HG03575 (cell line): ENCODE measurements at regions not wholly inside any gene's neighbourhood (a gene's known extent, or its start where the extent isn't known, plus 50 kb on each side); places are given as distances from the start of the nearest gene placed in this dataset.

Source experiments
- ATAC-seq: cut with Tn5 transposase; IDR thresholded peaks from one replicate; pipeline ENCODE4 v1.9.1; 2021; ENCODE audit not compliant: unreplicated experiment, insufficient number of reproducible peaks, low FRiP score; ENCODE audit errors: extremely low read depth

DNA sequence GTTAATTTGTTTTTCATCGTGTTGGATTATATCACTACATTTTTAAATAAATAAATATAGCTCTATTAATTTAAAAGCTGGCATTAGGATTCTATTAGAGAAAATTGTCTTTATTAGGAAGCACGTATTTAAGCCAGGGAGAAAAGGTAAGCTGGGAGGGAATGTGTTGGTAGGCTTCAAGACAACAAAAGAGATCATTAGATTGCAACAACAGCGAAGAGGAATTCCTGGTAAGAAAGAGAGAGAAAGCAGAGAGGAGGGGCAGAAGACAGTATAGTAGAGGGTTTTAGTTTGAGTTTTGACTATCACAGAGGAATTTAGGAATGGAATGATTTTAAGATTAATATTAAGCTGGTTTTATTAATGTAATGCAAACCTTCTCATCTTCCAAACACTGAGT, 613.6 kb upstream of the USP15 start:
- ATAC-seq: no peak

DNA sequence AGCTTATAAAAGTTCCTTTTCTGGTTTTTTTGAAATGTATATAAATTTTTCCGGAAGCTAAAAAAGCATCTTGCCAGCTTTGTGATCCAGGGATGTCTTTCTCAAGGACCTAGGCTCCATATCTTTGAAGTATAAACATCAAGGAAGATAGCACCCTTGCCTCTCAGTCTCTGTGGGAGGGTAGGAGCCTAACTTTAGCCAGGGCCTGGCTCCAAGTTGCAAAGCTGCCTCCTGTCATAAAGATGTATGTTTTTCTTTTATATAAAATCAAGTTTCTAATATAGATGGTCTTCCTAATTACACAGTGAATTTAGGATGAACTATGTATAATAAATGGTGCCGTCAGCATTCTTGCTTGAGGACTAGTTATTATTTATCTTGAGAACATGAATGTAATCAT, 612.6 kb upstream of the USP15 start:
- ATAC-seq: no peak

DNA sequence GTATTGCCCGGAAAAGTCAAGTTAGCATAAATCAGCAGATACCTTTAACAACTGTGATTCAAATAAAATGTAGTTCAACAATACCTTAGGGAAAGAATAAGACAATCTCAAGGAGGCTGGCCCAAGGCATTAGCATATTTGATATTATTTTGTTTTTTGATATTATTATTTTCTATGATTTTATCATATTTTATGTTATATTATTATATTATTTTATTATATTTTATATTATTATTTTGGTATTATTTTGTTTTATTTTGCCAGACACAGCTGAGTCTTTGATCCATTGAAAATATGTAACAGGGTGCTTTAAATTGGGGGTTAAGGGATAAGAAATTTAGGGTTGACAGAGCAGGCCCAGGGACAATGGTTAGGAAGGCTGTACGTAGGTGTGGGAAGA, 607.9 kb upstream of the USP15 start:
- no peak for ATAC-seq

DNA sequence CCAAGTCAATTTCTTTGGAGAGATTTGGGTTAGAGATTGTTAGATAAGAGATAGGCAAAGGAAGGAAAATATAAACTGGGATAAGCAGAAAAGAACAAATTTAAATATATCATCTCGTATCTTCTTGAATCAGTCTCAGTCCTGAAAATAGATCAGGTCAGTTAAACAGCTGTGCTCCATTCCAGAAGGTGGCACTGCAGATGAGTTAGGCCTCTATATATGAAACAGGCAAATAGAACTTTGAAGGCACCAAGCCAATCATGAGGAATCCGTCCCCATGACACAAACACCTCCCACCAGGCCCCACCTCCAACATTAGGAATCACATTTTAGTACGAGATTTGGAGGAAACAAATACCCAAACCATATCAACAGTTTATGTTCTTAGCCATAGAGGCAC, 605.5 kb upstream of the USP15 start:
- no peak for ATAC-seq

DNA sequence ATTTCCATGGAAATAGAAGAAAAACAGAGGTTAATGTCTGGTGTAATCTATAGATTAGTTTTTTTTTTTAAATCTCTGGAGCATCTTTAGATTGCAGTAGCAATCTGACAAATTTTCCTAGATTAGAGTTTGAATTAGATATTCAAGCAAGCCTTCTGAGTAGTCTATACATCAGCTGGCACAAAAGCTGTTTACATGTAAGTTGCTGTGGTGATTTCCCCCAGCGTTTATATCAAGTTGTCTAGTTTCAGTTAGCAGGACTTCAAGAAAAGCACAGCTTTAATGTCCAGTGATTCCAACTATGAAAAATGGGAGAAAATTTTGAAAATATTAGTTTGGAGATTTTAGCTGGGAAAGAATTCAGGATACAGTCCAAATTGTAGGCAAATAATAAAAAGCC, 605.0 kb upstream of the USP15 start:
- ATAC-seq: no peak

DNA sequence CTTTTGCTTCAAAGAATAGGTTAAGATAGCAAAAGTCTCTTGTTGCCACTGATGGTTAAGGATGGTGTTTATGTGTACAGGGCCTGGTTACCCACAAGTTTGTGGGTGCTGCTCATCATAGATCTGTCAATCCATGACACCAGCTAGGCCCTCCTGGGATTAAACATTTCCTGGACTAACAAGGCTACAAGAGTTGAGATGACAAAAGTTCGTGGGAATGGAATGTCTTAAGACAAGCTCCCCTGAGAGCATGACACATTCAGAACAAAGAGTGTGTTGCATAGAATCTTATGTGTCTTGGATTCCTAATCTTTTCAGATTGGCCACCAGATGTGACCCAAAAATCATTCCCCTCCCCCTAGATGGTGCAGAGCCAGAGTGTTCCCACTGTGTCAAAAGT, 592.5 kb upstream of the USP15 start:
- no peak for ATAC-seq

DNA sequence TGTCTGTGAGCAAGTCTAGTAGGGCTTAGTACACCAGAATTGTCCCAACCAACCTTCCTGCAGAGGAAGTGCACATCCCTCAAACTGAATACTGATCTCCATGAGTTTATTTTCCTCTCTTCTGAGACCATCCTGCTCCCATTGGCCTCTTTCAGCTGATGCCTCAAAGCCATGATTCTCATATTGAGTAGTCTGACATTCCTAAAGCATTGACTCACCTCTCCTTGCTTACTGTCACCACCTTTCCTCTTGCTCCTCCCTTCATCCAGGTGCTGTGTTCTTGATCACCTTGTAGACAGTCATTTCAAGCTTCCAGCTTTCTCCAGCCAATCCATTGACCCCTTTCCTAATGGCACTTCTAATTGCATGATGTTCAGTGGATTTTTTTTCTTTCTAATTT, 583.7 kb upstream of the USP15 start:
- ATAC-seq: no peak

DNA sequence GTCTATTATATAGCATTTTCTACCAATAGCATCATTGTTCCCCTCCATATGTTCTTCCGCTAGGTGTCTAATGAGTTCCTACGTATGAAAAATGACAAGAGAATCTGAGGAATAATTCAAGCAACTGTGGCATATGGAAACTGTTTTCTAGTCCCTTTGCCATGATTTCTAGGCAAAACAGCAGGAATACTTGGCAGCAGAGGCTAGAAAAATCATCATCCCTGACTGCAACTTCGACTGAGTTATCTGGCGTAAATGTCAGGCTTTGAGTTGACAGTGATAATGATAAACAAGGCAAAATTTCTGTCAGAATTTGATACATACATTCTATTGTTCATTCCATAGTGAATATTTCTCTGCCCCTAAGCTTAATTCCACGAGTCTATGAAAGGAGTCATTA, 572.8 kb upstream of the USP15 start:
- ATAC-seq: no peak

DNA sequence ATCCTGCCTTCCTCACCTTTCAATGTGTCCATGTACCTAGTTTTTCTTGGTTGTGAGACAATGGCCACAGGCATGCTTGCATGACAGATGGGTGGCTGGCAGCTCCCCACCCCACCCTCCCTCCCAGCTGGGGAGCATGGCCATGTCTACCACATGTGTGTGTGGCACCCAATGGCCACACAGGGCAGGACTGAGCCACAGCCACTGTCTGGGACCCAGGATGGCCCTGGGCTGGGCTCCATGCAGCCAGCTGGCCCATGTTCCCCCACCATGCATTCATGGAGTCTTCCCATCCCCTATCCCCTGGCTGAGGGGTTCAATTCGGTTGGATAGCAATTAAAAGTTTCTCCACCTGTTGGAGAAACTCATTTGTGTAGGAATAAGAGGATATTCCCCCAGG, 566.0 kb upstream of the USP15 start:
- no peak for ATAC-seq

DNA sequence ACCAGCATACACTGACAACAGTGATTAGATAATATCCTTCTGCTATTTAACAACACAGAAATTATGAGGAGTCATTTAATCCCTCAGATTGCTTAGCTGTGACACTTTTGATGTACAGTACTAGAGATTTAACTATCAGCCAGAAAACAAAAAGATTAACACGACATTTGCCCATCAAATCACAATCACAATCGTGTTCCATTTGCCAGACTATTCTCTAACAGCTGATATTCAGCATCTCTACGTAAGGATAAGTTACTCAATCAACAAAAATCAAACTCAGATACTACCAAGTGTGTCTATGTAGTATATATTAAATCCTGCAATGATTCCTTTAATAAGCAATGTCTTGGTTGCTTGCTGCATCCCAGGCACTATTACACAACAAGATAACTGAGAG, 558.7 kb upstream of the USP15 start:
- ATAC-seq: no peak

DNA sequence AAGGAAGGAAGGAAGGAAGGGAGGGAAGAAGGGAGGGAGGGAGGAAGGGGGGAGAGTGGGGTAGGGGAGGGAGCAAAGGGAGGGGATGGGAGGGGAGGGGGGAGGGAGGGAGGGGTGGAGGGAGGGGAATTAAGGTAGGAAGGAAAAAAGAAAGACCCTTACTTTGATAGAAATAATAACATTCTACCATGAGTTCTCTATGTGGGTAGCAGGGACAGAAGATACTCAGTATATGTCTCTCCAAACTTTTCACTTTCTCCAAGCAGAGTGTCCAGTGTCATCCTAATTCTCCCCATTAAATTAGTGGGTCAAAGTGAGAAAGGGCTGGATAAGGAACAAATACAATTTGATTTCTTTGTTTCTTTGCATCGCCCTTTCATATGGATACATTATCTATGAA, 553.4 kb upstream of the USP15 start:
- no peak for ATAC-seq

DNA sequence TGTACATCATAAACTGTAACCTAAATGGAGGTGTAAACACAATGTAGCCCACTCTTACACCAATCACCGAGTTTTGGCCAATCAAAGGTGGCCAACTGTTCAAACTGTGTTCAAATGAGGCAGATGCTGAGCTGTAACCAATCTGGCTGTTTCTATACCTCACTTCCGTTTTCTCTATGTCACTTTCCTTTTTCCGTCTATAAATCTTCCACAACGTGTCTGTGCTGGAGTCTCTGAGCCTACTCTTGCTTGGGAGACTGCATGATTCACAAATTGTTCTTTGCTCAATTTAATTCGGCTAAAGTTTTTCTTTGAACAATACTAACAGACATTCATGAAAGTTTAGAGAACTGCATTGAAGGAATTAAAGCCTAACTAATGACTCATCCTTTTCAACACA, 547.1 kb upstream of the USP15 start:
- ATAC-seq: no peak

DNA sequence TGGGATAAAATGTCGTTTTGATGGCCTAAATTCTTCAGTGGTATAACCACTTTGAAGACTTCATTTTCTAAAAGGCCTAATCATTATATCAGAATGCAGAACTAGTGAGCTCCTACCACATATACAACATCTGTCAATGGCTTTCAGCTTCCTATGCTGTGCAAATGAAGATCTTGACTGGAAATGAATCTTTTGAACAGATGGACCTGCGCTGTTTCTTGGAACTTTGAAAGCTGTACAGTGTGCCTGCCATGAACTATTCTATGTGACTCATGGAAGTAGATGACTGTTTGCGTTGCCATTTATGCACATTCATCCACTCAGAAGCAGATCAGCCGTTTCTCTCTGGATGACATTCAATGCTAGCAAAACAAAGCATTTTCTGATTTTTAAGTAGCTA, 542.2 kb upstream of the USP15 start:
- ATAC-seq: no peak

DNA sequence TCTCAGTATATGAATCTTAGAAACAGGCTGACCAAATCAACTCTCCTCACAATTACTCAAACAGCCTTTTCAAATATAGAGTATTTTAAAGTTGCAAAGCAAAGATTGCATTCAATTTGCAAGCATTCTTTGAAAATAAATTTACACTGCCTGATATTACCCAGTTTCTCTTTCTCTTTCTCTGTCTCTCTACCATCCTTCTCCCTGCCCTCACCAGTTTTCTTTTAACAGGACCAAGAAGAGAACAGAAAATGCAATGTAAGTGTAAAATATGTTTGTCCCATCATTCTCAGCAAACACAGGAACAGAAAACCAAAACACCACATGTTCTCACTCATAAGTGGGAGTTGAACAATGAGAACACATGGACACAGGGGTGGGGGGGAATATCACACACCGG, 520.3 kb upstream of the USP15 start:
- no peak for ATAC-seq

DNA sequence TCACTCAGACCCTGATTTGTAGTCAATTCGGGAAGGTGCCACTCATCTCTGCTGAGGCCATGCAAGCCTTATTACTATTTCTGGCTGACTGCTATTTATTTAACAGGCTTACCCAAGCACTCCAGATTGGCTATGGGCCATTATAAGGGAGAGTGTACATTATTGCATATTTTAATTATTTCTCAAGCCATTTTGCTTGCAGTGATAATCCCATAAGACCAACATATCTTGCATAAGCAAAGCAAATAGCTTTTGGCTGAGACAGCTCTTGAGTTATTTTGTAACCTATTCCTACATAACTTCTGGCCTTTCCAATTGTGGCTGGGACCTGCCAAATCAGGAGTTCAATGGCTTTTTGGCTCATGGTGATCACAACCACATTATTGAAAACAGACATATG, 509.6 kb upstream of the USP15 start:
- no peak for ATAC-seq

DNA sequence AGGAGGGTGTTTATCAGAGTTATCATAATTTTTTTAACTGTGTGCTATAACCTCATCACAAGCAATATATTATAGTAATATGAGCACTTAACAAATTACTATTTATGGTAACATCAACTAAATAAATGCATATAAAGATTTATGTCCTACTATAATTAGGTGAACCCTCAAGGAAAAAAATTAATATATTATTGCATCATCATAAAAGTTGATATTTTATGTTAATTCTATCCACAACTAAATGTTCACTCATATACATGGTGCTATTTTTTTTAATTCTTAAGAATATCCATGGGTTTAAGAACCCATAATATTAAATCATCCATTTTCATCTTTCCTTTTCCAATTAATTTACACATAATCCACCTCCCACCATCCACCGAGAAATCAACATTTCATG, 506.0 kb upstream of the USP15 start:
- no peak for ATAC-seq

DNA sequence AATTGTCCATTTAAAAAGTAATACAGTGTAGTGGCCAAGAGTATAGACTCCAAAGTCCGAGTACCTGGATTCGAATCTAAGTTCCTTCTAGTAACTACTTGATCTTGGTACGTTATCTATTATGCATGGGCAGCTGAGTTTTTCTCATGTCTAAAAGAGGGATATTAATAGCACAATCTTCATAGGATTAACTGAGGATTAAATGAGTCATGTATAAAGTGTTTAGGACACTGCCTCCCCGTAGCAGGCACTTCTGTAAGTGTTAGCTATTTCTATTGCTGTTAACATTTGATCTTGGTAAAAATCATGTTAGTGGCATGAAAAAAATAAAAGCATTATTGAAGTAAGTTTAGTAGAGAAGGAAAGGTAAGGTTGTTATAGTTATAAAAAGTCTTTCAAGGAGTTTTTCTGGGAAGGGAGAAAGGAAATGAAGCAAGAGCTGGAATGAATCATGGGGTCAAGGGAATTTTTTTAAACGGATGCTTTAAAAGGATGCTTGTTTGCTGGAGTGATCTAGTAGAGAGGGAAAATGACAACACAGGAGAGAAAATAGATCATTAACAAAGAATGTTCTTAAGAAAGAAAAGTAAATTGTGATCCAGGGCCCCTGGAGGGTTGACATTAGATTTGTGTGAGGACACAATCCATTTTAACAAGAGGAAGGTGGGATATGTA, 502.2 kb upstream of the USP15 start:
- ATAC-seq: no peak

DNA sequence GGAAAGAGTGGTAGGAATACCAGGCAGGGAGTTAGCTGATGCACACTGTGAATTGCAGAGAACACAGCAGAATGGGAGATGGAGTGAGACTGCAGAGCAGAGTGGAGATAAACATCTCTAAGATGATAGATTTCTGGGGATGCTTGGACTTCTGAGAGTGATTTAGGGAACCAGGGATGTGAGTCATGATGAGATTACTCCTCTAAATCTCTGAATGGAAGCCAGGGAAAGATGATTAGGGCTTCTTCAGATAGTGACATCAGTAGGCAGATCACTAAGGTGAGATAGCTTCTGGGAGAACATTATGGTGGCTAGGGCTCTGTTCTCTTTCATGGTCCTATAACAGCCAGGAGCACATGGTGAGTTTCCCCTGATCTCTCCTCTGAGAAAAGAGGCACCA, 501.5 kb upstream of the USP15 start:
- ATAC-seq: no peak

DNA sequence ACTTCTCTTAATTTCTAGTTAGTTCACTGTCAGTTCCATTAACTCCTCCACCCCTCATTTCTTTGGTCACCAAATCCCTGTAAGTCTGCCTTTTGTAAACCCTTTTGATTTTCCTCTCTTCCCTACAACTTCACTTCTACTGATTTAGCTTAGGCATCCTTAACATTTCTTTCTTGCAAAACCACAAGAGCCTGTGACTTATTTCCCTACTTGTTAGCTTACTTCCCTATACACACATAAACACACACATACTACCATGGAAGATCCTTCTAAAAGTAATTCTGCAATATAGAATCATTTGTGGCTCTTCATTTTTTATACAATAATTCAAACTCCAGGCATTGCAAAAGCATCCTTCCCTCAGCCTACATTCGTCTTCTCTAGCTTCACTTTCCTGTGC, 494.3 kb upstream of the USP15 start:
- no peak for ATAC-seq

DNA sequence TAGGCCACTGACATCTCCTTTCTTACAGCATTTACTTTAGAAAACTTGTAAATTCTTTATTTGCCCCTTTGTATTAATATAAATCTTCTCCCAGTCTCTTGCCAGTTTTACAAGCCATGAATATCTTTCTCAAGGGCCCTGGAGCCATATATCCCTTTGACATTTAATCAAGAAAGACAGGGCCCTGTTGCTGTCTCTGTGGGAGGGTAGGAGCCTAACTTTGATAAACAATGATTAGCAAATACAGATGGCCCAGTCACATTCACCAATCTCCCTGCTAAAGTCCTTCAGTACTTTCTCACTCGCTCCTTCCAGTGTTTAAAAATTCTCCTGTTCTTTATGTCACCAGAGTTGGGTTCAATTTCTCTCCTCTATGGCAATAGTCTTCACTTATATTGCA, 479.8 kb upstream of the USP15 start:
- ATAC-seq: no peak

DNA sequence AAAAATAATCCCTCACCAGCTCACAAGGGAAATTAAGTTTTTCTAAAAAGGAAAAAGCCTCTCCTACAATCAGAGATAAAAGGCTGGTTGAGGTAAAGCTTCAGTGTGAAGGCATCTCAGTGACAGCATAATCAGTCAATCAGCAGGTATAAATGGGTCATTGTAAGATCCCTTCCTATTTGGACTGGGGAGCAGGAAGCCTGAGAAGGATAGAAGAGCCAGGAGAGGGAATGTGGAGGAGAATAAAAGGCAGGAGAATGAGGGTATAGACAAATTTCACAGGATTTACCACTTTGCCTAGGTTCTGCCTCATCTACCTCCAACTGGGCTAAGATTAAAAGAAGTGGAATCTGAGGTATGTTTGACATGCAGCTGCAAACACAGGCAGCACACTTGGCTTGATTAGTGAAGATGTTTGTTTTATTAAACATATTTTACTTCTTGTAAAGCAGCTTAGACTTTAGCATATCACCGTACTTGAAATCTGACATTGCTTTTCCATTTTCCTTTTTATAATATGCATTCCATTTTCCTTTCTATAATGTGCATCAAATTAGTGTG, 479.1 kb upstream of the USP15 start:
- ATAC-seq: no peak
